ENCODE measurements at regions not wholly inside any gene's neighbourhood (a gene's known extent, or its start where the extent isn't known, plus 50 kb on each side); places are given as distances from the start of the nearest gene placed in this dataset.

- intact Hi-C loops (cut with micrococcal nuclease) = no loop called here
Observed at GRCh38 chr3:103609472-103609871, 1174.7 kb downstream of the ZPLD1 start.

GRCh38 chr3:103613397-103614156, 1178.8 kb downstream of the ZPLD1 start:
- intact Hi-C loops (cut with micrococcal nuclease) = no loop called here

- intact Hi-C loops (cut with micrococcal nuclease) = no loop called here
Observed at GRCh38 chr3:103614719-103615118, 1179.9 kb downstream of the ZPLD1 start.

DNA sequence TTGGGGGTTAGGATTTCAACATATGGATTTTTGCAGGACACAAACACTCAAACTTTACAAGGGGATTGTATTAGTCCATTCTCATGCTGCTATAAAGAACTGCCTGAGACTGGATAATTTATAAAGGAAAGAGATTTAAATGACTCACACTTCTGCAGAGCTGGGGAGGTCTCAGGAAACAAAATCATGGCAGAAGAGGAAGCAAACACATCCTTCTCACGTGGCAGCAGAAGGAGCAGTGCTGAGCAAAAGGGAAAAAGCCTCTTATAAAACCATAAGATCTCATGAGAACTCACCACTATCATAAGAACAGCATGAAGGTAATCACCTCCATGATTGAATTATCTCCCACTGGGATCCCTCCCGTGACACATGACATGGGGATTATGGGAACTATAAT, 1183.1 kb downstream of the ZPLD1 start:
- intact Hi-C loops (cut with micrococcal nuclease) = no loop called here

GRCh38 chr3:103624271-103624670, 1189.5 kb downstream of the ZPLD1 start:
- intact Hi-C loops (cut with micrococcal nuclease) = no loop called here

GRCh38 chr3:103629391-103629790, 1194.6 kb downstream of the ZPLD1 start:
- intact Hi-C loops (cut with micrococcal nuclease) = no loop called here

GRCh38 chr3:103644450-103644849, 1209.6 kb downstream of the ZPLD1 start:
- intact Hi-C loops (cut with micrococcal nuclease) = no loop called here

- intact Hi-C loops (cut with micrococcal nuclease) = no loop called here
Observed at GRCh38 chr3:103653996-103654395, 1219.2 kb downstream of the ZPLD1 start.

GRCh38 chr3:103657756-103658155, 1222.9 kb downstream of the ZPLD1 start:
- intact Hi-C loops (cut with micrococcal nuclease) = no loop called here

- intact Hi-C loops (cut with micrococcal nuclease) = no loop called here
Observed at GRCh38 chr3:103660810-103661209, 1226.0 kb downstream of the ZPLD1 start.

DNA sequence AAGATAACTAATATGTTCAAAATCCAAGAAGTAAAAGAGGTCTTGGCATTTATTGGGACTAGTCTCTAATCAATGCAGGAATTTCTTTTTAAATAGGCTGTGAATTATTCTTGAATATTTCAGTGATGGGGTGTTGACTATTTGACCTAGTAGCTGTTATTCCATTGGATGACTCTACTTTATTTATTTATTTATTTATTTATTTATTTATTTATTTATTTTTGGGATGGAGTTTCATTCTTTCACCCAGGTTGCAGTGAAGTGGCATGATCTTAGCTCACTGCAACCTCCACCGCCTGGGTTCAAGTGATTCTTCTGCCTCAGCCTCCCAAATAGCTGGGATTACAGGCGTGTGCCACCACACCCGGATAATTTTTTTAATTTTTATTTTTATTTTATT, 1227.8 kb downstream of the ZPLD1 start:
- intact Hi-C loops (cut with micrococcal nuclease) = no loop called here

DNA sequence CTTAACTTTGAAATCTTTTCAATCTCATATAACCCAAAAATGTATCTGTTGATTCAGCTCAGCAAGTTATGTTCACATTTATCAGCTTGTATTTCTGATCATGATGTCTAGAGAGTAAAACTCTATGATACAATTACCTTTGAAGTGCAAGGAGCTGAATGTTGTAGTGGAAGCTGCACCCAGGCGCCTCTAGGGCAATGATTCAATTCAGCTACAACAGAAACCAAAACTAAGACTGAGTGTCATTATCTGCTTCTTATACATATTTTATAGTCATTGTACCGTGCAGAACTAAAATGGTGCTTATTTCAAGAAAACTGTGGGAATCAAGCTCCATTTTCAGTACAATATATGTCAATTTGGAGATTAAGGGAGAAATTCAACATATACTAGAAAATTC, 1237.5 kb downstream of the ZPLD1 start:
- intact Hi-C loops (cut with micrococcal nuclease) = no loop called here

DNA sequence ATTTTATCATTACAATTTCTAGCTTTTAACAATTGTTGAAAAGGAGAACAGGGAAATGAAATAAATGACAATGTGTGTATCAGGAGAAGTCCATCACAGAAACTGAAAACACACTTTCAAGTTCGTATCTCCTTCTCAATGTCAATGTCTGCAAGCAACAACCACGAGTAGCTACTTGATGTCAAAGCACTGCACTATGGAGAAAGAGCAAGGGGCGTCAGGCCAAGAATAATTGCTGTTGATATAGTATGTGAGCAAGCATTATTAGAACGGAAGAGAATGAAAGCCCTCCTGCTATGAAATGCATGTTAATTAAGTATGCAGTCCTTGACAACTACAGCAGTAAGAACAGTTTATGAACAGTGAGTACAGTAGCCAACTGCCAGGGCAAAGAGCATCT, 1250.1 kb downstream of the ZPLD1 start:
- intact Hi-C loops (cut with micrococcal nuclease) = no loop called here

DNA sequence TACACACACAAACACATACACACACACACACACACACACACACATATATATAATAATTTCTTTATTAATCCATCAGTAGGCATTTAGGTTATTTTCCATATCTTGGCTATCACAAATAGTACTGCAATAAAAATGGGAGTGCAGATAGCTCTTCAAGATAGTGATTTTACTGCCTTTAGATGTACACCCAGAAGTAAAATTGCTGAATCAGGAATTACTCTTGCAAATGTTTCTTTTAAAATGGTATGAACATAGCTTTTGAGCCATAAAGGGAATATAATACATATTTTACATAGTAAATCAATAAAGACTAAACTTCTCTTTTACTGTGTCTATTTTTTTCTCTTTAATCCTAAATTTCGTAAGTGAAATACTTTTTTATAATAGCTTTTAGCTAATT, 1251.1 kb downstream of the ZPLD1 start:
- intact Hi-C loops (cut with micrococcal nuclease) = no loop called here

- intact Hi-C loops (cut with micrococcal nuclease) = no loop called here
Observed at GRCh38 chr3:103690536-103690935, 1255.7 kb downstream of the ZPLD1 start.

DNA sequence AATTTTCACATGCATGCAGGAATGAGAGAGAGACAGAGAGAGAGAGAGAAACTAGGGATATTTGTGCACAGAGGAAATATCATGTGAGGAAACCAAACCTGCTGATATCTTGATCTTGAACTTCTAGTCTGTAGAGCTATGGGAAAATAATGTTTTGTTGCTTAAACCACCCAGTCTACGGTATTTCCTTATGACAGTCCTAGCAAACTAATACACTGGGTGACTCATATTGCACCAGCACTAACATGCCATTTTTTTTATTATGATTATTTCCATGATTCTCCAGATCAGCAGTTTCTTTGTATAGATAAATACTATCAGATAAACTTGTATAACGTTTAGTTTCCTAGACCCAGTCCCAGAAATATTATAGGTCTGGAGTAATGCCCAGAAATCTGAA, 1259.0 kb downstream of the ZPLD1 start:
- intact Hi-C loops (cut with micrococcal nuclease) = no loop called here

DNA sequence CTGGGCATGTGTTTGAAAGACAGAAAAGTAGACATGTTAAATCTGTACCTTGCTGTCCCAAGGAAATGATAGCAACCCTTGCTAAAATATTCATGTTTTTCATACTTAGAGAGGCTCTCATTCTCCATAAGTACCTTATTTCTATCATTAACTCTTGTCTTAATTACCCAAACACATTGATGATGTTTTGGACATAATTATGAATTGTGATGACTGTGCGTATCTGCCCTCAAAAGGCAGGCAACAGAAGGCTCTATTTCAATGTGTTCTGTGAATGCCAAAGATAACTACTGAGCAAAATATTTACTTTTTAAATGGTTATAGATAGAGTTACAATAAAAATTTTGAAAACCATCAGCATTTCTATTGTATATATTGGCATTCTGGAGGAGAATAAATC, 1263.8 kb downstream of the ZPLD1 start:
- intact Hi-C loops (cut with micrococcal nuclease) = no loop called here

DNA sequence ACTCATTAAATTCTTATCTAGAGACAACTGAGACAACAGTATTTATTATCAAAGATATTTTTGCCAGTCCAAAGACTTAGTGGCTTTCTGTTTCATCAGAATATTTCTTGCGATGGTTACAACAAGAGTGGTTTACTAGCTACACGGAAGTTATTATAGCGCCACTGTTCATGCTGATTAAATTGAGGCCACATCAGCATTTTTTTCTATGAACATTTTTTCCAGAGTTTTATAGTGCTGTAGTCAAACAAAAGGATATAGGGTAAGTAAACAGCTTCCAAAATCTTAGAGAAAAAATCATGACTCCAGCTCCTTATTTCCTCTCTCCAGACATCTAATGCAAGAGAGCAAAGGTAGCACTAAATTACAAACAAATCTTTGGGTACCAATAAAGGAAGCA, 1264.4 kb downstream of the ZPLD1 start:
- intact Hi-C loops (cut with micrococcal nuclease) = no loop called here

GRCh38 chr3:103705641-103706040, 1270.8 kb downstream of the ZPLD1 start:
- intact Hi-C loops (cut with micrococcal nuclease) = no loop called here

DNA sequence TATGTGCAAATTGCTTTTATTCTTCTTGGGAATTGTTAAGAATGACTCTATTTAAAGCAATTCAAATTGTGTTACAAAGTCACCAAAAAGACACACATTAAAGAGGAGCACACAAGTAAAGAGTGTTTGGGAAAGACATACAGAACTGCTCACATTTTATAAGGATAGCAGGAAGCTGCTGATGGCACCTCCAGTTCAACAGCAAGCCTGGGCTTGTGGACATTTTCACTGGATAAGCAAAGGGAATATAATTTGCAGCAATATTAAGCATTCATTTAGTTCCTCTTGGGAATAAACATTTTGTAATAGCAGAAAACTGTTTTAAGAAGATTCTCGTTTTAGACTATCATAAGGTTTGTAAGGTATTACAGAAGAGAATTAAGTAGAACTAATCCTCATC, 1271.9 kb downstream of the ZPLD1 start:
- intact Hi-C loops (cut with micrococcal nuclease) = no loop called here

DNA sequence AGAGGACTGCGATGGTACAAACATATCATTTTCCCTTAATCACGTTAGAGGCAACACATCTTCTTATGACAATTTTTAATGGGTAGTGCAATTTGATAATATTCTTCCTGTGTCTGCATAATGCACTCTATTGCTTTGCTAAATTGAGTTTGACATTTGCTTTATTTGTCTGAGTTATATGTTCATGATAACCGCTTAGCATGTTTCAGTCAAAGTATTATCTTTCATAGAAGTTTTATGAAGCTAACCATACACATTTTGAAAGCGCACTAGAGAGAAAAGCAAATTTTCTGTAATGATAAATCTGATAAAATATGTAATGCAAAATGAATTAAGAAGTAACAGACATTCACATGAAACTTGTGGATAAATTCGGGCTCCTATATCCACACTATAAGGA, 1276.9 kb downstream of the ZPLD1 start:
- intact Hi-C loops (cut with micrococcal nuclease) = no loop called here

GRCh38 chr3:103712320-103713008, 1277.6 kb downstream of the ZPLD1 start:
- intact Hi-C loops (cut with micrococcal nuclease) = no loop called here

DNA sequence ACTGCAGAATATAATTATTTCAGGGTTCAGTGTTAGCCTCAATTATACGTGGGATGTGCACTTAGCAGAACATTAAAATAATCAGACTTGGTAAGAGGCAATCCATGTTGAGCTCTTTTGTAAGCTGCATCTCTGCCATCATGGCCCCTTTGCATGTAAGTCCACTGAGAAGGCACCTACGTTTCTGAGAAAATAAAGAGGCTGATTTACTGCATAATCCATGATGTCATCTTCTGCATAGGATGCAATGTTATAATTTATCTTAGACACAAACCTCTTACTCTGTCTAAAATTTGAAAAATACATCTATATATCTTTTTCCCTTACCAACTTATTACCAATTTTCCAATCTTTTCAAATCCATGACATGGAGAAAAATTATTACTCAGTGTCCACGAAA, 1294.7 kb downstream of the ZPLD1 start:
- intact Hi-C loops (cut with micrococcal nuclease) = no loop called here
